Naive B cell (primary cell): ENCODE measurements at regions not wholly inside any gene's neighbourhood (a gene's known extent, or its start where the extent isn't known, plus 50 kb on each side); places are given as distances from the start of the nearest gene placed in this dataset.

ENCODE experiments used
- ATAC-seq, 2 donors: fragments of 150-1000 bp; cut with Tn5 transposase; 2 replicates each; pipeline ENCODE4 v1.10.0; 2021; ENCODE audit warnings: low read depth in 2 of 2, mild to moderate bottlenecking in 2 of 2, moderate library complexity in 2 of 2
- DNase-seq: peaks from one replicate; pipeline ENCODE4 v3.0.0; 2022
- H3K27ac Mint-ChIP-seq, 6 donors: one replicate each; pipeline ENCODE4 v1.8.0; 2020 to 2022; ENCODE audit warnings: mild to moderate bottlenecking in 6 of 6, mixed read lengths in 6 of 6, moderate library complexity in 5 of 6, inconsistent platforms in 2 of 6
- H3K27me3 Mint-ChIP-seq, 3 donors: one replicate each; pipeline ENCODE4 v1.8.0; 2021 to 2022; ENCODE audit warnings: mixed read lengths in 3 of 3, mild to moderate bottlenecking in 1 of 3
- H3K36me3 Mint-ChIP-seq, 2 donors: one replicate each; pipeline ENCODE4 v1.8.0; 2020 to 2022; ENCODE audit warnings: mixed read lengths in 2 of 2, inconsistent platforms in 1 of 2, mild to moderate bottlenecking in 1 of 2
- H3K4me1 Mint-ChIP-seq, 3 donors: one replicate each; pipeline ENCODE4 v1.8.0; 2020 to 2022; ENCODE audit warnings: mixed read lengths in 3 of 3, inconsistent platforms in 1 of 3, mild to moderate bottlenecking in 1 of 3, moderate library complexity in 1 of 3
- H3K4me3 Mint-ChIP-seq, 8 donors: one replicate each; pipeline ENCODE4 v1.8.0; 2020 to 2022; ENCODE audit warnings: mild to moderate bottlenecking in 8 of 8, mixed read lengths in 8 of 8, moderate library complexity in 8 of 8, inconsistent platforms in 2 of 8
- H3K9me3 Mint-ChIP-seq, 7 donors: one replicate each; pipeline ENCODE4 v1.8.0; 2020 to 2022; ENCODE audit warnings: mixed read lengths in 7 of 7, mild to moderate bottlenecking in 5 of 7, inconsistent platforms in 2 of 7, moderate library complexity in 1 of 7

- Mint-ChIP-seq H3K36me3 (no peaks in the 10 kb centered on the region), H3K4me1 (no peaks in the 10 kb centered on the region), H3K27me3 (no peaks in the 10 kb centered on the region), H3K4me3 (no peak overlapping the region), H3K9me3 (peaks cover 0 to 5% (median 0%) of the 10 kb centered on the region in 7 donors), H3K27ac (no peak overlapping the region)
- DNase-seq = no peak
- ATAC-seq = no peak
Measured at GRCh38 chr5:82332886-82333615, 54.9 kb upstream of the RPS23 start.

- no peak overlapping the region for H3K4me3 Mint-ChIP-seq
- H3K27ac Mint-ChIP-seq = no peak overlapping the region
- H3K9me3 Mint-ChIP-seq = peaks cover 0 to 5% (median 0%) of the 10 kb centered on the region in 7 donors
- no peaks in the 10 kb centered on the region for H3K4me1 Mint-ChIP-seq
- DNase-seq (no peak), ATAC-seq (no peak)
- H3K36me3 Mint-ChIP-seq = no peaks in the 10 kb centered on the region
- H3K27me3 Mint-ChIP-seq = no peaks in the 10 kb centered on the region
Measured at GRCh38 chr5:82332064-82332855, 54.1 kb upstream of the RPS23 start.

GRCh38 chr5:82331557-82331956 lies 53.4 kb upstream of the RPS23 start:
- no peaks in the 10 kb centered on the region for H3K36me3 Mint-ChIP-seq
- DNase-seq (no peak), ATAC-seq (no peak)
- H3K4me1 Mint-ChIP-seq = no peaks in the 10 kb centered on the region
- peaks cover 0 to 5% (median 0%) of the 10 kb centered on the region in 7 donors for H3K9me3 Mint-ChIP-seq
- no peak overlapping the region for H3K27ac Mint-ChIP-seq
- H3K4me3 Mint-ChIP-seq = no peak overlapping the region
- no peaks in the 10 kb centered on the region for H3K27me3 Mint-ChIP-seq

GRCh38 chr5:82330530-82331270 lies 52.5 kb upstream of the RPS23 start:
- DNase-seq = no peak
- no peak for ATAC-seq
- Mint-ChIP-seq H3K27ac (no peak overlapping the region), H3K27me3 (no peaks in the 10 kb centered on the region), H3K4me1 (no peaks in the 10 kb centered on the region), H3K4me3 (no peak overlapping the region), H3K36me3 (no peaks in the 10 kb centered on the region), H3K9me3 (peaks cover 0 to 5% (median 0%) of the 10 kb centered on the region in 7 donors)

- no peaks in the 10 kb centered on the region for H3K4me1 Mint-ChIP-seq
- no peak overlapping the region for H3K4me3 Mint-ChIP-seq
- no peak overlapping the region for H3K27ac Mint-ChIP-seq
- H3K36me3 Mint-ChIP-seq = no peaks in the 10 kb centered on the region
- H3K27me3 Mint-ChIP-seq = peaks cover 0 to 5% (median 0%) of the 10 kb centered on the region in 3 donors
- no peak for ATAC-seq
- no peak for DNase-seq
- H3K9me3 Mint-ChIP-seq = peaks cover 0 to 5% (median 0%) of the 10 kb centered on the region in 7 donors
Measured at GRCh38 chr5:82329393-82329792, 51.2 kb upstream of the RPS23 start.
